Mucosa of descending colon (tissue), 3 donors: ENCODE measurements at regions not wholly inside any gene's neighbourhood (a gene's known extent, or its start where the extent isn't known, plus 50 kb on each side); places are given as distances from the start of the nearest gene placed in this dataset.

Source experiments
- ATAC-seq: fragments of 200-7000 bp; cut with Tn5 transposase; one replicate; pipeline ENCODE4 v1.9.1; 2020; ENCODE audit warnings: mild to moderate bottlenecking, moderate library complexity
- DNase-seq, 3 donors: peaks; one replicate each; pipeline ENCODE4 v3.0.0-alpha.2; 2020
- H3K36me3 ChIP-seq: fragments of 200-600 bp; one replicate; pipeline ENCODE4 v1.8.0; 2021; ENCODE audit warnings: low read depth, mild to moderate bottlenecking
- H3K4me1 ChIP-seq: fragments of 200-600 bp; one replicate; pipeline ENCODE4 v1.8.0; 2021; ENCODE audit warnings: low read depth, mild to moderate bottlenecking
- H3K4me3 ChIP-seq: fragments of 200-600 bp; one replicate; pipeline ENCODE4 v1.8.0; 2021; ENCODE audit warnings: mild to moderate bottlenecking
- H3K9me3 ChIP-seq: fragments of 200-600 bp; one replicate; pipeline ENCODE4 v1.8.0; 2021; ENCODE audit warnings: mild to moderate bottlenecking
- intact Hi-C, 2 donors: fragments of 100-400 bp; cut with DNase I in 1 of 2; cut with micrococcal nuclease in 1 of 2; formaldehyde crosslinking; loops; one replicate each; pipeline versions ENCODE4 v1.11.0 to v1.11.1; 2022; cut with DNase I, micrococcal nuclease
- TF ChIP-seq, protein P1 (sequence below): fragments of 200-600 bp; IDR thresholded peaks from one replicate; pipeline ENCODE4 v1.8.0; 2022; ENCODE audit warnings: antibody characterized with exemption, mild to moderate bottlenecking
- donor health status: DM: no; HTN: no; CAD: no; lungs with moderate emphysema.
- donor health status: DM: no; HTN: no; CAD: no.
- donor health status: DM: no; HTN: yes; CAD: no.

DNA sequence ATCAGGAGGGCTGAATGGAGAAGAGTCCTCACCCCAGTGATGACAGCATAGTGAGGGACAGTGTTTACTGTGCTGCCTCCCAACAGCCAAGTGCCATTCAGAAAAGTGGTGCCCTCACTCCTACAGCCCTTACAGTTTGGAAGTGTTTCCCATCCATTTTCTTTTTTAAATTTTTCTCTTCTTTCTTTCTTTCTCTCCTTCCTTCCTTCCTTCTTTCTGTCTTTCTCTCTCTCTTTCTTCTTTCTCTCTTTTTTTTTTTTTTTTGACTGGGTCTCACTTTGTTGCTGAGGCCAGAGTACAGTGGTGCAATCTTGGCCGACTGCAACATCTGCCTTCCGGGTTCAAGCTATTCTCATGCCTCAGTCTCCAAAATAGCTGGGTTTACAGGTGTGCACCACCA, 755.3 kb downstream of the UQCRFS1 start:
- ATAC-seq (no peak), DNase-seq (no peak)
- intact Hi-C loops: no loop called here
- Histone ChIP-seq H3K9me3 (no peaks in the 10 kb centered on the region), H3K36me3 (no peaks in the 10 kb centered on the region), H3K4me3 (no peak overlapping the region), H3K4me1 (no peaks in the 10 kb centered on the region)
- TF ChIP-seq, protein P1, sequence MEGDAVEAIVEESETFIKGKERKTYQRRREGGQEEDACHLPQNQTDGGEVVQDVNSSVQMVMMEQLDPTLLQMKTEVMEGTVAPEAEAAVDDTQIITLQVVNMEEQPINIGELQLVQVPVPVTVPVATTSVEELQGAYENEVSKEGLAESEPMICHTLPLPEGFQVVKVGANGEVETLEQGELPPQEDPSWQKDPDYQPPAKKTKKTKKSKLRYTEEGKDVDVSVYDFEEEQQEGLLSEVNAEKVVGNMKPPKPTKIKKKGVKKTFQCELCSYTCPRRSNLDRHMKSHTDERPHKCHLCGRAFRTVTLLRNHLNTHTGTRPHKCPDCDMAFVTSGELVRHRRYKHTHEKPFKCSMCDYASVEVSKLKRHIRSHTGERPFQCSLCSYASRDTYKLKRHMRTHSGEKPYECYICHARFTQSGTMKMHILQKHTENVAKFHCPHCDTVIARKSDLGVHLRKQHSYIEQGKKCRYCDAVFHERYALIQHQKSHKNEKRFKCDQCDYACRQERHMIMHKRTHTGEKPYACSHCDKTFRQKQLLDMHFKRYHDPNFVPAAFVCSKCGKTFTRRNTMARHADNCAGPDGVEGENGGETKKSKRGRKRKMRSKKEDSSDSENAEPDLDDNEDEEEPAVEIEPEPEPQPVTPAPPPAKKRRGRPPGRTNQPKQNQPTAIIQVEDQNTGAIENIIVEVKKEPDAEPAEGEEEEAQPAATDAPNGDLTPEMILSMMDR: no peak

GRCh38 chr19:28456708-28457320, 756.1 kb downstream of the UQCRFS1 start:
- Histone ChIP-seq H3K4me3 (no peak overlapping the region), H3K9me3 (no peaks in the 10 kb centered on the region), H3K4me1 (no peaks in the 10 kb centered on the region), H3K36me3 (no peaks in the 10 kb centered on the region)
- intact Hi-C loops: no loop called here
- no peak for DNase-seq
- TF ChIP-seq, protein P1: no peak
- ATAC-seq: no peak

DNA sequence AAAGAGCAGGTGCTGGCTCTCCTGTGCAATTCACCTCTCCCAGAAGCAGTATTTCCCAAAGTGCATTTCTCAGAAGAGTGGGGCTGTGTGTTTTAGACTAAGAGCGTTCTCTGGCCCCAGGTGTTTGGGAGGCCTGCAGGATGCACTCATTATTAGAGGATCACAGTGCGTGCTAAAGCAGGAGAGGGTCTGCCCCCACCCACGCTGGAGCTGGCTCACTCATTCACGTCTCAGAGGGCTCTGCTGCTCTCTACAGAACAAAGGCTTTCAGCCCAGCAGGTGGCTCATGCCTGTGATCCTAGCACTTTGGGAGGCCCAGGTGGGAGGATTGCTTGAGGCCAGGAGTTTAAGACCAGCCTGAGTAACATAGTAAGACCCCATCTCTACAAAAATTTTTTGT, 756.7 kb downstream of the UQCRFS1 start:
- Histone ChIP-seq H3K9me3 (no peaks in the 10 kb centered on the region), H3K4me1 (no peaks in the 10 kb centered on the region), H3K36me3 (no peaks in the 10 kb centered on the region), H3K4me3 (no peak overlapping the region)
- intact Hi-C loops: no loop called here
- DNase-seq (no peak), ATAC-seq (no peak)
- TF ChIP-seq, protein P1: no peak

- H3K4me1 ChIP-seq: peaks cover 3% of the 10 kb centered on the region
- intact Hi-C loops: no loop called here
- H3K36me3 ChIP-seq: no peaks in the 10 kb centered on the region
- ATAC-seq (no peak), DNase-seq (no peak)
- no peak overlapping the region for H3K4me3 ChIP-seq
- H3K9me3 ChIP-seq: no peaks in the 10 kb centered on the region
- TF ChIP-seq, protein P1: no peak
Measured at GRCh38 chr19:28454083-28454482, 758.9 kb downstream of the UQCRFS1 start.

- H3K36me3 ChIP-seq: no peaks in the 10 kb centered on the region
- H3K4me3 ChIP-seq: no peak overlapping the region
- intact Hi-C loops: no loop called here
- TF ChIP-seq, protein P1: no peak
- peaks cover 4% of the 10 kb centered on the region for H3K4me1 ChIP-seq
- no peaks in the 10 kb centered on the region for H3K9me3 ChIP-seq
- no peak for ATAC-seq
- no peak for DNase-seq
Measured at GRCh38 chr19:28453420-28453819, 759.5 kb downstream of the UQCRFS1 start.

DNA sequence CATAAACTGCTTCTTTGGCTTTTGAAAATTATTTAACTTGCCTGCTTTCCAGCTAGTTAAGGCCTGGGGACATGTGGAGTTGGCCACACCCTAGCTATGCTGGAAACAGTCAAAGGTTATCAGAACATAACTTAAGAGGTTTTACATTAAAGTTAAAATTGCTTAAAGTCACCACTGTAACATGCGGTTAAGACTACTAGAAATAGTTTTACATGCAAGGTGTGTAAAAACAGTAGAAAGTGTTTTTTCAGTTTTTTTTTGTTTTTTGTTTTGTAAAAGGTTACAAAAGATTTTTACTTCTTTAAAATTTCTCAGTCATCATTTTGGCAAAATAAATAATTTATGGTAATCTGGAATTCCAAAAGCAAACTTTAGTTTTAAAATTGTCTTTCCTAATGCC, 763.1 kb downstream of the UQCRFS1 start:
- DNase-seq (no peak), ATAC-seq (no peak)
- no peaks in the 10 kb centered on the region for H3K36me3 ChIP-seq
- H3K9me3 ChIP-seq: no peaks in the 10 kb centered on the region
- H3K4me3 ChIP-seq: no peak overlapping the region
- intact Hi-C loops: no loop called here
- TF ChIP-seq, protein P1: no peak
- H3K4me1 ChIP-seq: peaks cover 4% of the 10 kb centered on the region
